H1 (cell line): ENCODE measurements at regions not wholly inside any gene's neighbourhood (a gene's known extent, or its start where the extent isn't known, plus 50 kb on each side); places are given as distances from the start of the nearest gene placed in this dataset.

Experiments
- CHD7 ChIP-seq: fragments of 300-600 bp; sonication (generic); IDR thresholded peaks from 2 replicates; pipeline ENCODE4 v1.7.1; 2012; ENCODE audit warnings: low read length, moderate library complexity, mild to moderate bottlenecking, inconsistent platforms; ENCODE audit not compliant: insufficient replicate concordance
- JUND ChIP-seq: IDR thresholded peaks from 2 replicates; pipeline ENCODE4 v1.6.1; 2011; ENCODE audit warnings: mild to moderate bottlenecking, improper control_type of control experiment, low read length
- MAX ChIP-seq: IDR thresholded peaks from 2 replicates; pipeline ENCODE4 v1.6.1; 2012; ENCODE audit warnings: inconsistent platforms

- TF ChIP-seq CHD7 (no peak), MAX (no peak), JUND (no peak)
These were observed 1378.6 kb upstream of the DEFB115 start (continued) for GRCh38 chr20:29878777-29879442.
